ENCODE measurements at regions not wholly inside any gene's neighbourhood (a gene's known extent, or its start where the extent isn't known, plus 50 kb on each side); places are given as distances from the start of the nearest gene placed in this dataset.

DNA sequence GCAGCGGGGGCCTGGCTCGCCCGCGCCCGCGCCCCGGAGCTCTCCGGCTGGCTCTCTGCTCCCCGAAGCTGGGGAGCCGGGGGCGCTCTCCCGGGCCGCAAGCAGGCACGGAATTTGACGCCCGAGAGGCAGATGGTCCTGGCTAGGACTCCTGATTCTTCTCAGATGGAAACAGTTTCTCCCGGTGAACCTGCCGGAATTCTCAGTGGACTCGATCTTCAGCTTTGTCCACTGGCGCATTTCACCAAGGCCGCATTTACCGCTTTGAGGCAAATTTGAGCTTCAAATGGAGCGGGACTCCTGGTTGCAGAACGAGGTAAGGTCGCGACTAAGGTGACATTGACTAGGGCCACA lies 305.7 kb upstream of the KCNN2 start:
- no peaks in the 10 kb centered on the region for H3K79me2 ChIP-seq (ENCODE audit: control insufficient read depth, insufficient read depth, low read length)
- no peak overlapping the region for H3K27ac ChIP-seq (ENCODE audit: low read length in 2 of 2)
- intact Hi-C loops (cut with micrococcal nuclease) = no loop called here
- H3K9ac ChIP-seq (ENCODE audit: low read length) = no peak overlapping the region
- no peak overlapping the region for H3K4me3 Mint-ChIP-seq
- no peaks in the 10 kb centered on the region for H3K36me3 ChIP-seq (replicated peaks in 1 of 2; ENCODE audit: control extremely low read depth in 1 of 2, control insufficient read depth in 1 of 2, extremely low read depth in 1 of 2, insufficient read depth in 2 of 2, low read length in 1 of 2)
- DNase-seq (no peak), ATAC-seq (ENCODE audit: low read depth) (no peak)
- H3K27ac Mint-ChIP-seq = no peak overlapping the region
- H3K9me3 Mint-ChIP-seq (ENCODE audit: insufficient read depth) = no peaks in the 10 kb centered on the region
- CTCF ChIA-PET = no interaction called here
- no peaks in the 10 kb centered on the region for H3K4me1 Mint-ChIP-seq
- no peaks in the 10 kb centered on the region for H3K4me1 ChIP-seq (ENCODE audit: control insufficient read depth in 2 of 2, insufficient read depth in 2 of 2, low read length in 2 of 2)
- peaks cover 30% of the 10 kb centered on the region for H3K27me3 Mint-ChIP-seq
- WGBS (ENCODE audit: insufficient coverage) = 10% methylated on average over 23 of the region's 26 CpGs
- H3K27me3 ChIP-seq (replicated peaks in 1 of 4; ENCODE audit: control extremely low read depth in 1 of 4, control insufficient read depth in 3 of 4, insufficient read depth in 4 of 4, low read length in 3 of 4) = peaks cover 0 to 23% (median 6%) of the 10 kb centered on the region in 4 experiments
- TF ChIP-seq, protein P1, sequence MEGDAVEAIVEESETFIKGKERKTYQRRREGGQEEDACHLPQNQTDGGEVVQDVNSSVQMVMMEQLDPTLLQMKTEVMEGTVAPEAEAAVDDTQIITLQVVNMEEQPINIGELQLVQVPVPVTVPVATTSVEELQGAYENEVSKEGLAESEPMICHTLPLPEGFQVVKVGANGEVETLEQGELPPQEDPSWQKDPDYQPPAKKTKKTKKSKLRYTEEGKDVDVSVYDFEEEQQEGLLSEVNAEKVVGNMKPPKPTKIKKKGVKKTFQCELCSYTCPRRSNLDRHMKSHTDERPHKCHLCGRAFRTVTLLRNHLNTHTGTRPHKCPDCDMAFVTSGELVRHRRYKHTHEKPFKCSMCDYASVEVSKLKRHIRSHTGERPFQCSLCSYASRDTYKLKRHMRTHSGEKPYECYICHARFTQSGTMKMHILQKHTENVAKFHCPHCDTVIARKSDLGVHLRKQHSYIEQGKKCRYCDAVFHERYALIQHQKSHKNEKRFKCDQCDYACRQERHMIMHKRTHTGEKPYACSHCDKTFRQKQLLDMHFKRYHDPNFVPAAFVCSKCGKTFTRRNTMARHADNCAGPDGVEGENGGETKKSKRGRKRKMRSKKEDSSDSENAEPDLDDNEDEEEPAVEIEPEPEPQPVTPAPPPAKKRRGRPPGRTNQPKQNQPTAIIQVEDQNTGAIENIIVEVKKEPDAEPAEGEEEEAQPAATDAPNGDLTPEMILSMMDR (IDR thresholded peaks at IDR 0.05) = no peak
- TF ChIP-seq EZH2 (IDR thresholded peaks at IDR 0.05; ENCODE audit: borderline replicate concordance, insufficient read depth, low read depth, low read length, poor library complexity, severe bottlenecking) = no peak
- H4K20me1 ChIP-seq (ENCODE audit: control insufficient read depth, insufficient read depth, low read length, poor library complexity, severe bottlenecking) = no peaks in the 10 kb centered on the region
- POLR2A ChIA-PET = no interaction called here
- peaks cover 0 to 6% (median 0%) of the 10 kb centered on the region in 3 donors for H3K9me3 ChIP-seq (ENCODE audit: control extremely low read depth in 1 of 3, control insufficient read depth in 2 of 3, insufficient read depth in 1 of 3, low read length in 2 of 3)
- no peak overlapping the region for H3K4me3 ChIP-seq (ENCODE audit: control extremely low read depth in 1 of 5, extremely low read depth in 1 of 5, insufficient read depth in 1 of 5, low read depth in 2 of 5, low read length in 4 of 5)
- no peak overlapping the region for H2AFZ ChIP-seq (ENCODE audit: insufficient read depth, low read depth, low read length, poor library complexity, severe bottlenecking)
- H3K4me2 ChIP-seq (replicated peaks; ENCODE audit: low read depth, low read length, poor library complexity, severe bottlenecking) = no peak overlapping the region

GRCh38 chr5:114060866-114061265 lies 301.0 kb upstream of the KCNN2 start:
- Histone ChIP-seq H3K9ac (ENCODE audit: low read length) (no peak overlapping the region), H3K4me1 (ENCODE audit: control insufficient read depth in 2 of 2, insufficient read depth in 2 of 2, low read length in 2 of 2) (no peaks in the 10 kb centered on the region), H4K20me1 (ENCODE audit: control insufficient read depth, insufficient read depth, low read length, poor library complexity, severe bottlenecking) (no peaks in the 10 kb centered on the region), H3K4me3 (ENCODE audit: control extremely low read depth in 1 of 5, extremely low read depth in 1 of 5, insufficient read depth in 1 of 5, low read depth in 2 of 5, low read length in 4 of 5) (no peak overlapping the region), H3K4me2 (replicated peaks; ENCODE audit: low read depth, low read length, poor library complexity, severe bottlenecking) (no peak overlapping the region), H3K36me3 (replicated peaks in 1 of 2; ENCODE audit: control extremely low read depth in 1 of 2, control insufficient read depth in 1 of 2, extremely low read depth in 1 of 2, insufficient read depth in 2 of 2, low read length in 1 of 2) (no peaks in the 10 kb centered on the region), H3K9me3 (ENCODE audit: control extremely low read depth in 1 of 3, control insufficient read depth in 2 of 3, insufficient read depth in 1 of 3, low read length in 2 of 3) (peaks cover 0 to 4% (median 0%) of the 10 kb centered on the region in 3 donors), H3K27me3 (replicated peaks in 1 of 4; ENCODE audit: control extremely low read depth in 1 of 4, control insufficient read depth in 3 of 4, insufficient read depth in 4 of 4, low read length in 3 of 4) (peaks cover 0 to 11% (median 4%) of the 10 kb centered on the region in 4 experiments), H3K27ac (ENCODE audit: low read length in 2 of 2) (no peak overlapping the region), H3K79me2 (ENCODE audit: control insufficient read depth, insufficient read depth, low read length) (no peaks in the 10 kb centered on the region), H2AFZ (ENCODE audit: insufficient read depth, low read depth, low read length, poor library complexity, severe bottlenecking) (no peak overlapping the region)
- ATAC-seq (ENCODE audit: low read depth) (no peak), DNase-seq (no peak)
- H3K27ac Mint-ChIP-seq = no peak overlapping the region
- no peak overlapping the region for H3K4me3 Mint-ChIP-seq
- intact Hi-C loops (cut with micrococcal nuclease) = no loop called here
- CTCF ChIA-PET = no interaction called here
- POLR2A ChIA-PET = no interaction called here
- no peaks in the 10 kb centered on the region for H3K4me1 Mint-ChIP-seq
- no peaks in the 10 kb centered on the region for H3K9me3 Mint-ChIP-seq (ENCODE audit: insufficient read depth)
- H3K27me3 Mint-ChIP-seq = peaks cover 15% of the 10 kb centered on the region
- TF ChIP-seq, protein P1 (IDR thresholded peaks at IDR 0.05) = no peak
- TF ChIP-seq EZH2 (IDR thresholded peaks at IDR 0.05; ENCODE audit: borderline replicate concordance, insufficient read depth, low read depth, low read length, poor library complexity, severe bottlenecking) = no peak

Measured in B cell (primary cell).